LoVo (cell line): ENCODE measurements at regions not wholly inside any gene's neighbourhood (a gene's known extent, or its start where the extent isn't known, plus 50 kb on each side); places are given as distances from the start of the nearest gene placed in this dataset.
"Not testable (repeated sequence)": the region's sequence is repeated elsewhere in the genome, so short reads cannot be mapped to it uniquely, and the experiment has no call there.

Experiments used
- DNase-seq: peaks from one replicate; pipeline ENCODE4 v3.0.0-alpha.2; 2016; ENCODE audit warnings: low spot score

DNA sequence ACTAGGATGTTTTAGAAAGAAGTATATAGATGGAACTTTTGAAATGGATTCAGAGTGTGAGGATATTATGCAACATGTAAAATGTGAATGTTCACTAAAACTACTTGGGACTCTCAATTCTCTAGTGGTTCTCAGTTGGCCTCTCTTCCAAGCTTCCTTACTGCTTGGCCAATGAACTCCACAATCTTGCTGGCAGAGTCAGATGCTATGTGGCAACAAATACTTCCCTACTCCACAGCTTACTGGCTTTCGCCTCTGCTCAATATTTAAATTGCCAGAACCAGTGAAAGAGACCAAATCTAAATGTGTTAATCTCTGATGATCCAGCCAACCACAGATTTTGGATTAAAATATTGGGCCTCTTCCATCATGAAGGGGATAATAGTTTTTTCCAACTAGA is 138.4 kb downstream of the HTR1B start:
- DNase-seq, result no peak

- DNase-seq, result no peak
These were observed 140.7 kb downstream of the HTR1B start for GRCh38 chr6:77322604-77323003.

DNA sequence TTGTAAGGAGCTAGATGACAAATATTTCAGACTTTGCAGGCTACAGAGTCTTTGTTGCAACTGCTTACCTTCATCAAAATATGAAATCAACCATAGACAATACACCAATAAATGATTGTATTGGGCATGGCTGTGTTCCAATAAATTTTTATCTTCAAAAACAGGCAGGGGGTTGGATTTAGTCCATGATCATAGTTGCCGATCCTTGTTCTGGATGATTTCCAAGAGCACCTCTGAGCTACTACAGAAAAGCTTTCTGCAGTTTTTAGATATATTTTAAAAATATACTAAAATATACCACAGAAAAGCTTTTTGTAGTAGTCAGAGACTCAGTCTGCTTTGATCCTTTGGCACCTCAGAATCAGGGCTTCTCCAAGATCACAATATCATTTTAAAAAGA is 145.0 kb downstream of the HTR1B start:
- no peak for DNase-seq

- DNase-seq, result no peak
These were observed 149.7 kb downstream of the HTR1B start for GRCh38 chr6:77313595-77313994.

DNA sequence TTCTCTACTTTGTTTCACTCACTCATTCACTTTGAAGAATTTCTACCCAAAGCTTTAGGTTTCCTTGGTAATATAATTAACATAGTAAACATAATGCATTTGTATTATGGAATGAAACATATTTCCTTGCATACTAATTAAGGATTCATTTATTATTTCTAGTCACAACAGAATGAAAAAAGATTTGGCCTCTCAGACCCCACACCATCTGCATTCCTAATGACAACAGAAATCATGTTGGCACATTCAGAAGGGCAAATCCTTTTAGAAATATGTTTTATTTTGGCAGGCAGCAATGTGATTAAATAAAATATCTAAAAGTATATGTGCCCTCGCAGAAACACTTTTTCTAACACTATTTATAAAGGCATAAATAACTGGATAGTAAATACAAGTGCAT is 163.4 kb downstream of the HTR1B start:
- no peak for DNase-seq

DNA sequence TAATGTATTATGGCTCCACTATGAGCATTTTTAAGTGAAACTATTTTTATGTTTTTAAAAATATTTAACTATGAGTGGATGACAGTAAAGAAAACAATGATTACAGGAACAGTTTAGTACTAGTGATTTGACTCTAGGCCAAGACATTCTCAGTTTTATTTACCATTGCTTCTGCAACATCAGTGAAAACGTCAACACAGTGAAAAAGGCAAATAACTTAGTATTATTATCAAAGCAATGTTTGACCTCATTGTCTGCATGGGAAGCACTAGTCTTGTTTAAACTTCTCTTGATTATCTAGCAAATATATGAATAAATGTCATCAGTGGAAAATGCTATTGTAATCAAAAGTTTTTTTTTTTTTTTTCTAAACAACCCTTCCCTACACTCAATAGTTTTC is 165.0 kb downstream of the HTR1B start:
- DNase-seq, result no peak

DNA sequence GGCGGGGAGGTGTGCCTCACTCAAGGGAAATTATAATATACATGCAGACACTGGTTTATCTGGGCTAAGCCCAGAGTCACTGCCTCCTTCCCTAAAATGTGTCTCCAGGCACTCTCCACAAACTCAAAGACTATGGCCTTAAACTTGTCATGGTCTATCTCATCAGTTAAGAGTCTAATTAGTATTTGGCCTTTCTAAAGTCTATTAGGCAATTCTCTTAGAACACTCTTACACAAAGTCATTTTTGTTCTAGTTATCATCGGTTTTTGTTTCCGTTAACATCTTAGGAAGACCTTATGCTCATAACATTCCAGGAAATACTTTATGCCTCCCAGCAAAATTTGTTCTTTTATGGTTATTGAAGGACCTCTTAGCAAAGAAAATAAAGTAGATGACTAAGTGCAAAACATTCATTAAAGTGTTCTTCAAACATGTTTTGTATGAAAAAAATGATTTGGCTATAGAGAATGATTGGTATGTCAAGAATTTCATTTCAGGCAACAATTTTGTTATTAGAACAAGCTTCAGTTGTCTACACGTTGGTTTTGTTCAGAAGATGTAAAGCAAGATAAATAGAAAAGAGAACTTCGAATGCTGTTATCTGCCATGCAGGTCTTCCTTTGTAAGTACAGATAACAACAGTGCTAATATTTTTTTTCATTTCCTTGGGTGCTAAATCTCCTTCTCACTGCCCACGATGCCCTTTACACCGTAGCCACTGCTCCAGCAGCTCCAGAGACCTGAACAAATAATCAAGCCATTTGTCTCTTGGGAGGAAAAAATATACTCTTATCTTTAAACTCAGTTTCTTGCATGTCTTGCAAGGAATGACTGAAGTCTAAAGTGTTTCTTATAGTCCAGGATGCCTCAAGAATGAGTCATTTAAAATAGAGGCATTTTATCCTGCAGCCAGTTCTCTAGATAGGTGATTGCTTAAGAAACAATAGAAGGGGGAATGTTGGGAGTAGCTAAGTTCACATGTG is 170.4 kb downstream of the HTR1B start:
- DNase-seq, result peak; percentile 6

DNA sequence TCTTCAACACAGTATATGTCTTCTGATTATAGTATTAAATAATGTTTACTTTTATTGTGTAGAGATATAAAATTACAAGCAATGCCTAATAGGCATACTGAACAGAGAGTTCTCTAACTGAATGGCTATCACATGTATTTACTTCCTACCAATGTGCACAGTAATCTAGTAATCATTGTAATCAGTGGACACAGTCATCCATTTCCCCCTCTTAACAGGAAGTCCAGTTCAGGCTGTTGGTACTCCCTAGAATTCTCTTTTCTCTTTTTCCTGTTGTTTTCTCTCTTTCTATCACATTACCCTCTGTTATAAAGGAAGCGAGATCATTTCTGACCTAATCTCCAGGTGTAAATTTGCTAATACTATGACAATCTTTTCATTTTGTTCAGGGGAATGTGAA is 172.5 kb downstream of the HTR1B start:
- no peak for DNase-seq

DNA sequence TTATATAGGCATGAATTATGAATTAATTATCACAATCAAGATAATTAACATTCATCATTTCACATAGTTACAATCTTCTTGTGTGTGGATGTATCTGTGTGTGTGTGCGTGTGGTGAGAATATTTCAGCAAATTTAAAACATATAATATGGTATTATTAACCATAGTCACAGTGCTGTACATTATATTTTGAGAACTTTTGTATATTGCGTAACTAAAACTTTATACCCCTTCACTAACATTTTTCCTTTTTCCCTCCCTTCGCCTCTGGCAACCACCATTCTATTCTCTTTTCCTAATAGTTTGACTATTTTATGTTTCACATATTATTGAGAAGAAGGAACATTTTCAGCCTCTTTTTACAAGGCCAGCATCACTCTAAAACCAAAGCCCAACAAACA is 176.8 kb downstream of the HTR1B start:
- no peak for DNase-seq

DNA sequence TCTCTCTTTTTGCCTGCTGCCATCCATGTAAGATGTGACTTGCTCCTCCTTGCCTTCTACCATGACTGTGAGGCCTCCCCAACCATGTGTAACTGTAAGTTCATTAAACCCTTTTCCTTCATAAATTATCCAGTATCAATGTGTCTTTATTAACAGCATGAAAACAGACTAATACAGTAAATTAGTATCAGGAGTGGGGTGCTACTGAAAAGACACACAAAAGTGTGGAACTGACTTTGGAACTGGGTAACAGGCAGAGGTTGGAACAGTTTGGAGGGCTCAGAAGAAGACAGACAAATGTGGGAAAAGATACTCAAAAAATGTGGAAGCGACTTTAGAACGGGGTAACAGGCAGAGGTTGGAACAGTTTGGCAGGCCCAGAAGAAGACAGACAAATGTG is 189.4 kb downstream of the HTR1B start:
- no peak for DNase-seq

GRCh38 chr6:77264970-77265369 is 198.3 kb downstream of the HTR1B start:
- no peak for DNase-seq

DNA sequence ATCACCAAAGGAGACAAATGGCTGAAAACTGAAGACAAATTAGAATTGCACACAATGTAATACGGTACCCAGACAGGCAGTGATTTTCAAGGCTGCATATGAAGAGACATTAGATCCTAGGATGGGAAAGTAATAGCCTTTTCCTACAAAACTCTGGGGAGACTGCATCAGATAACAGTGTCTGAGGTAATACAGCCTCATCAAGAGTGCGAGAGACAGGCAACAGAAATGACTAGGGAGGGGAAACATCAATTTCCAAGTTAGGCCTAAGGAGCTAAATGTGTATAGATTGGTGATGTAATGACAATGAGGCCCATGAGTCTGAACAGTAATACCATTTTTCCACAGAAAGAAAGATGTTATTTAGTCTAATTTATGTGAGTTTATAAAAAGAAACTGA is 200.3 kb downstream of the HTR1B start:
- no peak for DNase-seq

DNA sequence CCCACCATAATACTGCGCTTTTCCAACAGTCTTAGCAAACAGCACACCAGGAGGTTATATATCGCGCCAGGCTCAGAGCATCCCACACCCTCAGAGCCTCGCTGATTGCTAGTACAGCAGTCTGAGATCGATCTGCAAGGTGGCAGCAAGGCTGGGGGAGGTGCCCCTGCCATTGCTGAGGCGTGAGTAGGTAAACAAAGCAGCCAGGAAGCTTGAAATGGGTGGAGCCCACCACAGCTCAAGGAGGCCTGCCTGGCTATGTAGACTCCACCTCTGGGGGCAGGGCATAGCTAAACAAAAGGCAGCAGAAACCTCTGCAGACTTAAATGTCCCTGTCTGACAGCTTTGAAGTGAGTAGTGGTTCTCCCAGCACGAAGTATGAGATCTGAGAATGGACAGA is 211.5 kb downstream of the HTR1B start:
- not testable (repeated sequence) for DNase-seq

- no peak for DNase-seq
These were observed 213.7 kb downstream of the HTR1B start for GRCh38 chr6:77249560-77249959.

GRCh38 chr6:77245026-77245425 is 218.3 kb downstream of the HTR1B start:
- DNase-seq, result no peak

DNA sequence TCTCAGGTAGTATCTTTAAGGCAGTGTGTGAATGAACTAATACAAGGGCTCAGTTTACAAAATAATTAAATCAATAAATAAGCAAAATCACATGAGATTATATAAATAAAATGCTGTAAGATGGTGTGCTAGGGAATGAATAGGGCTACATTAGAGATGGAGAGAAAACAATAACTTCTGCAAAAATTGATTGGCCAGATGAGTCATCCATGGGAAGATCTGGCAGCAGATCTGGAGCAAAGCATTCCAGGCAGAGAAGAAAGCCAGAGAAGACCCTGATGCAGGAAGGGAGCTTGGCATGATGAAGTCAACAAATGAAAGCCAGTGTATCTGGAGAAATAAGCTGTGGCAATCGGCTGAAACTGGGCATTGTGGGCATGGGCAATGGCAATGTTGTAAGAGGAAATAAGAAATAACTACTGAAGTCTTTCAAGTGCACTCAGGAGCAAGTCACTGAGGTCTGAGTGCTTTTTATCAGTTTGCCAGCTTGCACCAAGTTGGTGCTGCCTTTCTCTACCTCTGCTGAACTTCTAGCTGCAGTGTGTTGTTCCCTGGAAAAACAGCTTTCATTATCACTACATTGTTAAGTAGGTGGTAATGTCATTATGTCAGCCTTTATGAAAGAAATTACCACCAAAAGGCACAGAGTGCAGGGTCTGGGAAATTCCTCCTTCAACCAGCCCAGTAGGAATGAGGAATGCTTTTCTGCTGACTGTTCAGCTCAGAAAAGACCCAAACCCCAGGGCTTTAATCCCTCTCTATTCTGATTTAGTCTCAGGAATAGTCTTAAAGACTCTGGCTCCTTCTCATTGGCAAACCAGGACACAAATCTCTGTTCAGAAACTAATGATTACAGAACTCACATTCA is 231.6 kb downstream of the HTR1B start:
- no peak for DNase-seq

DNA sequence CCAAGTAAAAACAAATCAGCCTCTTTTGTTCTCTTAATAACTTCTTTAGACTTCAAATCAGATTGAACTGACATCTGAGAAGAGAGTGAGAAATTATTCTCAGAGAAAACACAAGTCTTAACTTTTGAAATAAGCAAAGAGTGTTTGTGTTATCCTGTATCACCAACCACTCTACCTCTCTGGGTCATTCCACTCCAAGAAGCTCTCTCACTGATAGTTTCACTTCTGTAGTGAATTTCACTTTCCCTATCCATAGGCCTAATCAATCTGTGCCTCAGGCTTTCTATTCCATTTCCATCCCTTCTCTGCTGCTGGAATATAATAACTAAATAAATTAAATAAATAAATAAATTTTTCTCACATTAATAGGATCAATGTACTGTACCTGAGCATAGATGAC is 235.0 kb downstream of the HTR1B start:
- no peak for DNase-seq

DNA sequence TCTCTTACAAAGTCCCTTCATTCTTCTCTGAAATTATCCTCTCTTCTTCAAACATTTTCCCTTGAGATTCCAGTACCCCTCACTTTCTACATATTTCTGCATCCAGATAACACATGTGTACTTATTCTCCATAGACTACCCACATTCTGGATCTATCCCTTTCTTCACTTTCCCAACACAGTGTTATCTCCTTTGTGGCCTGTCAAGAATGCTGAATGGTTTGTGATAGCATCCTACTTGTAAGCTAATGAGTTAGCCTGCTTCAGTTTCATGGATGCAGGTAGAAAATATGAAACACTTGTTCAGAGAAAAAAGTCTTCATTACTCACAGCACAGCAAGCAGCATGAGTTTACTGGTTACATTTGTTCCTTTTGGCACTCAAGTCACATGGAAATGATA is 245.4 kb downstream of the HTR1B start:
- DNase-seq, result no peak

GRCh38 chr6:77205936-77206335 is 257.4 kb downstream of the HTR1B start:
- DNase-seq, result no peak

GRCh38 chr6:77204555-77204954 is 258.7 kb downstream of the HTR1B start:
- DNase-seq, result no peak

DNA sequence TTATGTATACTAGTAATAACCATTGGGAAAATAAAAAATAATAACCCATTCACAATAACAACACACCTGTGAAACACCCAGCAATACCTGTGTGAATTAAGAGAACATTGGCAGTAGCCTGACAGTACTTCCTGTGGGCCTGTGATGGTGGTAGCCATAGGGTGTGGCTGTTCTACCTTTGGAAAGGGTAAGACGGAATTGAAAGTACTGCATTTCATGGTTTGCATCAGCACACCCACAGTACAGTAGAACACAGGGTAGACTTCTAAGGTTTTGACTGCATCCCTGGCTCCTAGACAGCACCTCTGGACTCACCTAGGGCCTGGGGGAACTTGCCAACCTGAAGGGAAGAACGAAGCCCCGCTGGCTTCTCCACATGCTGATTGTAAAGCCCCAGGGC is 279.8 kb downstream of the HTR1B start:
- no peak for DNase-seq

DNA sequence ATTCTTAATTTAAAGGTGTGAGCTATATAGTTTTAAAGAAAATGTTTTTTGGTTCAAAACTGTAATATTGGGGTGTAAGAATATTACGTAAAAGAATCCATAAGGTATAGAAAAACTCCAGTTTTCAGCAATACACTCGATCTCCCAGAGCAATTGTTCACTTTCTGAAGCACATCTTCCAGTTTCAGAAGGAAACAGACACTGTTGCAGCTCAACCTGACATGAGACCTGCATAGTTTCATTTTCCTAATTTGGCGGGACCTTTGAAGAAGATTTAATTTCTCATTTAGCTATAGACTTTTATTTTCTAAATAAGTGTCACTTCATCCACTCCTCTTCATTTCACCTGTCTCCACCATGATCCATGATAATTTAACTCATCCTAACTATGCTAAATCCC is 281.5 kb downstream of the HTR1B start:
- no peak for DNase-seq

- DNase-seq, result no peak
These were observed 283.0 kb downstream of the HTR1B start for GRCh38 chr6:77180326-77180725.
